ENCODE measurements at regions not wholly inside any gene's neighbourhood (a gene's known extent, or its start where the extent isn't known, plus 50 kb on each side); places are given as distances from the start of the nearest gene placed in this dataset.

- H3K27ac ChIP-seq (ENCODE audit: low read depth in 1 of 2, low read length in 2 of 2): no peak overlapping the region
- H3K36me3 ChIP-seq (ENCODE audit: control insufficient read depth in 4 of 4, insufficient read depth in 3 of 4, low read depth in 1 of 4, low read length in 3 of 4): no peaks in the 10 kb centered on the region
- TF ChIP-seq, protein P1, sequence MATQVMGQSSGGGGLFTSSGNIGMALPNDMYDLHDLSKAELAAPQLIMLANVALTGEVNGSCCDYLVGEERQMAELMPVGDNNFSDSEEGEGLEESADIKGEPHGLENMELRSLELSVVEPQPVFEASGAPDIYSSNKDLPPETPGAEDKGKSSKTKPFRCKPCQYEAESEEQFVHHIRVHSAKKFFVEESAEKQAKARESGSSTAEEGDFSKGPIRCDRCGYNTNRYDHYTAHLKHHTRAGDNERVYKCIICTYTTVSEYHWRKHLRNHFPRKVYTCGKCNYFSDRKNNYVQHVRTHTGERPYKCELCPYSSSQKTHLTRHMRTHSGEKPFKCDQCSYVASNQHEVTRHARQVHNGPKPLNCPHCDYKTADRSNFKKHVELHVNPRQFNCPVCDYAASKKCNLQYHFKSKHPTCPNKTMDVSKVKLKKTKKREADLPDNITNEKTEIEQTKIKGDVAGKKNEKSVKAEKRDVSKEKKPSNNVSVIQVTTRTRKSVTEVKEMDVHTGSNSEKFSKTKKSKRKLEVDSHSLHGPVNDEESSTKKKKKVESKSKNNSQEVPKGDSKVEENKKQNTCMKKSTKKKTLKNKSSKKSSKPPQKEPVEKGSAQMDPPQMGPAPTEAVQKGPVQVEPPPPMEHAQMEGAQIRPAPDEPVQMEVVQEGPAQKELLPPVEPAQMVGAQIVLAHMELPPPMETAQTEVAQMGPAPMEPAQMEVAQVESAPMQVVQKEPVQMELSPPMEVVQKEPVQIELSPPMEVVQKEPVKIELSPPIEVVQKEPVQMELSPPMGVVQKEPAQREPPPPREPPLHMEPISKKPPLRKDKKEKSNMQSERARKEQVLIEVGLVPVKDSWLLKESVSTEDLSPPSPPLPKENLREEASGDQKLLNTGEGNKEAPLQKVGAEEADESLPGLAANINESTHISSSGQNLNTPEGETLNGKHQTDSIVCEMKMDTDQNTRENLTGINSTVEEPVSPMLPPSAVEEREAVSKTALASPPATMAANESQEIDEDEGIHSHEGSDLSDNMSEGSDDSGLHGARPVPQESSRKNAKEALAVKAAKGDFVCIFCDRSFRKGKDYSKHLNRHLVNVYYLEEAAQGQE (IDR thresholded peaks at IDR 0.05): no peak
- TF ChIP-seq, protein P2, sequence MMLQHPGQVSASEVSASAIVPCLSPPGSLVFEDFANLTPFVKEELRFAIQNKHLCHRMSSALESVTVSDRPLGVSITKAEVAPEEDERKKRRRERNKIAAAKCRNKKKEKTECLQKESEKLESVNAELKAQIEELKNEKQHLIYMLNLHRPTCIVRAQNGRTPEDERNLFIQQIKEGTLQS (IDR thresholded peaks at IDR 0.05): no peak
- TF ChIP-seq TAF1 (conservative IDR thresholded peaks at IDR 0.05) (no peak), HNF4G (IDR thresholded peaks at IDR 0.05) (no peak), FOXA2 (IDR thresholded peaks at IDR 0.05) (no peak), GABPA (IDR thresholded peaks at IDR 0.05 in 1 of 2, conservative IDR thresholded peaks at IDR 0.05 in 1 of 2) (no peak), NR2F2 (IDR thresholded peaks at IDR 0.05) (no peak), MAX (IDR thresholded peaks at IDR 0.05) (no peak), JUND (IDR thresholded peaks at IDR 0.05) (no peak), EGR1 (IDR thresholded peaks at IDR 0.05; ENCODE audit: low read depth in 2 of 2) (no peak), YY1 (IDR thresholded peaks at IDR 0.05) (no peak), ZBTB33 (IDR thresholded peaks at IDR 0.05) (no peak), SP1 (IDR thresholded peaks at IDR 0.05) (no peak), HNF4A (conservative IDR thresholded peaks at IDR 0.05) (no peak), RAD21 (IDR thresholded peaks at IDR 0.05) (no peak), FOXA1 (IDR thresholded peaks at IDR 0.05) (no peak), RXRA (IDR thresholded peaks at IDR 0.05) (no peak)
- TF ChIP-seq, protein P3, sequence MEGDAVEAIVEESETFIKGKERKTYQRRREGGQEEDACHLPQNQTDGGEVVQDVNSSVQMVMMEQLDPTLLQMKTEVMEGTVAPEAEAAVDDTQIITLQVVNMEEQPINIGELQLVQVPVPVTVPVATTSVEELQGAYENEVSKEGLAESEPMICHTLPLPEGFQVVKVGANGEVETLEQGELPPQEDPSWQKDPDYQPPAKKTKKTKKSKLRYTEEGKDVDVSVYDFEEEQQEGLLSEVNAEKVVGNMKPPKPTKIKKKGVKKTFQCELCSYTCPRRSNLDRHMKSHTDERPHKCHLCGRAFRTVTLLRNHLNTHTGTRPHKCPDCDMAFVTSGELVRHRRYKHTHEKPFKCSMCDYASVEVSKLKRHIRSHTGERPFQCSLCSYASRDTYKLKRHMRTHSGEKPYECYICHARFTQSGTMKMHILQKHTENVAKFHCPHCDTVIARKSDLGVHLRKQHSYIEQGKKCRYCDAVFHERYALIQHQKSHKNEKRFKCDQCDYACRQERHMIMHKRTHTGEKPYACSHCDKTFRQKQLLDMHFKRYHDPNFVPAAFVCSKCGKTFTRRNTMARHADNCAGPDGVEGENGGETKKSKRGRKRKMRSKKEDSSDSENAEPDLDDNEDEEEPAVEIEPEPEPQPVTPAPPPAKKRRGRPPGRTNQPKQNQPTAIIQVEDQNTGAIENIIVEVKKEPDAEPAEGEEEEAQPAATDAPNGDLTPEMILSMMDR (IDR thresholded peaks at IDR 0.05; ENCODE audit: low read depth, low read length, missing input control): no peak
- WGBS: 81% methylated on average over 16 of the region's 16 CpGs
- H3K27me3 ChIP-seq (ENCODE audit: control insufficient read depth in 4 of 4, insufficient read depth in 4 of 4, low read length in 3 of 4): no peaks in the 10 kb centered on the region
- no peak for DNase-seq (ENCODE audit: low spot score)
- H3K9me3 ChIP-seq (ENCODE audit: control insufficient read depth in 4 of 4, low read length in 3 of 4): no peaks in the 10 kb centered on the region
- H3K4me3 ChIP-seq (ENCODE audit: low read depth in 1 of 3, low read length in 3 of 3): no peak overlapping the region
- H3K4me1 ChIP-seq (ENCODE audit: control insufficient read depth in 4 of 4, insufficient read depth in 4 of 4, low read length in 3 of 4): no peaks in the 10 kb centered on the region
- no peak overlapping the region for H3K9ac ChIP-seq (ENCODE audit: low read depth in 1 of 2, low read length in 2 of 2)
These were observed 100.6 kb upstream of the IER5L start for GRCh38 chr9:129278391-129279237.
